Thyroid gland (tissue), 4 donors: ENCODE measurements at regions not wholly inside any gene's neighbourhood (a gene's known extent, or its start where the extent isn't known, plus 50 kb on each side); places are given as distances from the start of the nearest gene placed in this dataset.

Source experiments
- CTCF ChIP-seq, 6 experiments: fragments of 200-600 bp in 3 of 6; fragments of 450-650 bp in 3 of 6; sonication (generic) in 3 of 6; IDR thresholded peaks; one replicate each; pipeline ENCODE4 v1.5.1; 2016 to 2019; ENCODE audit warnings: antibody characterized with exemption in 6 of 6, mild to moderate bottlenecking in 2 of 6, inconsistent platforms in 1 of 6, moderate library complexity in 1 of 6
- POLR2A ChIP-seq, 2 donors: fragments of 450-650 bp; IDR thresholded peaks; one replicate each; pipeline ENCODE4 v1.6.1; 2017; ENCODE audit warnings: antibody characterized with exemption in 2 of 2, mild to moderate bottlenecking in 2 of 2, moderate library complexity in 1 of 2

DNA sequence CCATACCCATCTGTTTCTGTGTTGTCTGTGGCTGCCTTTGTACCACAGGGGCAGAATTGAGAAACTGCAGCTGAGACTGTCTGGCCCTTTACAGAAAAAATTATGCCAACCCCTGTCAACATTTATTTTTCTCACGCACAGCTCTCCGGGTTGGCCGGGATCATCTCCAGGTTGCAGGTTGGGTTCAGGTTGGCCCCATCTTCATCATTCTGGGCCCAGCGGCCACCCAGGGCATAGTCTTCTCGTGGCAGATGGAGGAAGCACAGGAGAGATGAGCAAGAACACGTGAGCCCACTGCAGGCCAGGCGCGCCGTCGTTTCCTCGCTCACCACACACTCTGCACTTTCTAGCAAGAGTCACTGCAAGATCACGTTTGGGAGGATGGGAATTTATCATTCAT is 66.1 kb upstream of the SEC14L1 start:
- no peak for TF ChIP-seq CTCF (IDR thresholded peaks at IDR 0.05)
- no peak for TF ChIP-seq POLR2A (IDR thresholded peaks at IDR 0.05)
